OCI-LY7 (cell line): ENCODE measurements at regions not wholly inside any gene's neighbourhood (a gene's known extent, or its start where the extent isn't known, plus 50 kb on each side); places are given as distances from the start of the nearest gene placed in this dataset.

Source experiments
- BruUV-seq: library from RNA; stranded (reverse); fragments of 400-500 nt; replicated peaks from 2 replicates; lab custom pipeline; 2021; lab: Mats Ljungman, UMichigan
- CTCF ChIA-PET: fragments of 300-600 bp; sonication (Branson Sonifier 250); formaldehyde crosslinking; loops from one replicate; lab custom pipeline; 2022; ENCODE audit warnings: antibody characterized with exemption; ENCODE audit not compliant: unreplicated experiment; lab: Charles Lee
- POLR2A ChIA-PET: fragments of 300-600 bp; sonication (Branson Sonifier 250); formaldehyde crosslinking; loops from one replicate; lab custom pipeline; 2022; ENCODE audit warnings: antibody characterized with exemption; lab: Charles Lee
- DNase-seq: peaks from one replicate; pipeline ENCODE4 v3.0.0-alpha.2; 2015; ENCODE audit warnings: low spot score
- H2AFZ ChIP-seq: fragments of 200-600 bp; sonication (generic), shearing (Covaris generic); 2 replicates; pipeline ENCODE4 v1.6.1; 2014; ENCODE audit warnings: mild to moderate bottlenecking, antibody characterized with exemption, low read length, moderate library complexity
- H3K27ac ChIP-seq: fragments of 200-600 bp; sonication (generic); 2 replicates; pipeline ENCODE4 v1.5.1; 2014; ENCODE audit warnings: mixed run types, low read depth, mild to moderate bottlenecking, moderate library complexity, low read length, inconsistent platforms; ENCODE audit not compliant: poor library complexity, severe bottlenecking
- H3K36me3 ChIP-seq: fragments of 200-600 bp; sonication (generic); 2 replicates; pipeline ENCODE4 v1.6.1; 2014; ENCODE audit warnings: mild to moderate bottlenecking, antibody characterized with exemption, low read length, moderate library complexity, mixed read lengths; ENCODE audit not compliant: insufficient read depth
- H3K4me1 ChIP-seq: fragments of 200-600 bp; sonication (generic); 2 replicates; pipeline ENCODE4 v1.5.1; 2014; ENCODE audit warnings: mild to moderate bottlenecking, low read length; ENCODE audit not compliant: insufficient read depth, poor library complexity, severe bottlenecking
- H3K4me2 ChIP-seq: fragments of 200-600 bp; sonication (generic); 2 replicates; pipeline ENCODE4 v1.6.1; 2014; ENCODE audit warnings: mild to moderate bottlenecking, low read length
- H3K4me3 ChIP-seq: fragments of 200-600 bp; sonication (generic); 2 replicates; pipeline ENCODE4 v1.5.1; 2014; ENCODE audit warnings: mild to moderate bottlenecking, low read depth, low read length; ENCODE audit not compliant: poor library complexity, severe bottlenecking
- H3K79me2 ChIP-seq: fragments of 200-600 bp; sonication (generic); 2 replicates; pipeline ENCODE4 v1.6.1; 2016; ENCODE audit warnings: low read depth, mild to moderate bottlenecking, low read length, moderate library complexity, mixed read lengths; ENCODE audit not compliant: insufficient read depth
- H3K9me2 ChIP-seq: fragments of 200-600 bp; sonication (generic); 2 replicates; pipeline ENCODE4 v1.6.1; 2016; ENCODE audit warnings: mild to moderate bottlenecking, low read length, mixed read lengths; ENCODE audit not compliant: insufficient read depth
- H3K9me3 ChIP-seq: fragments of 200-600 bp; sonication (generic); 2 replicates; pipeline ENCODE4 v1.6.1; 2014; ENCODE audit warnings: mild to moderate bottlenecking, mixed run types, low read length, mixed read lengths
- H4K20me1 ChIP-seq: fragments of 200-600 bp; sonication (generic); 2 replicates; pipeline ENCODE4 v1.6.1; 2014; ENCODE audit warnings: mild to moderate bottlenecking, antibody characterized with exemption, low read length, moderate library complexity, mixed read lengths; ENCODE audit not compliant: insufficient read depth
- EZH2phosphoT487 ChIP-seq: fragments of 200-600 bp; sonication (generic); IDR thresholded peaks from 2 replicates; pipeline ENCODE4 v1.6.1; 2018; ENCODE audit warnings: low read depth, borderline replicate concordance, mild to moderate bottlenecking, mixed run types, antibody characterized with exemption, low read length, moderate library complexity, mixed read lengths
- intact Hi-C: fragments of 100-400 bp; cut with micrococcal nuclease; formaldehyde crosslinking; loops from one replicate; pipeline ENCODE4 v1.10.0; 2022; ENCODE audit not compliant: unreplicated experiment
- TF ChIP-seq, protein P1 (sequence below): fragments of 200-600 bp; sonication (generic); conservative IDR thresholded peaks from 2 replicates; pipeline ENCODE4 v1.5.1; 2014; ENCODE audit warnings: mild to moderate bottlenecking, antibody characterized with exemption, low read length, moderate library complexity, mixed read lengths

DNA sequence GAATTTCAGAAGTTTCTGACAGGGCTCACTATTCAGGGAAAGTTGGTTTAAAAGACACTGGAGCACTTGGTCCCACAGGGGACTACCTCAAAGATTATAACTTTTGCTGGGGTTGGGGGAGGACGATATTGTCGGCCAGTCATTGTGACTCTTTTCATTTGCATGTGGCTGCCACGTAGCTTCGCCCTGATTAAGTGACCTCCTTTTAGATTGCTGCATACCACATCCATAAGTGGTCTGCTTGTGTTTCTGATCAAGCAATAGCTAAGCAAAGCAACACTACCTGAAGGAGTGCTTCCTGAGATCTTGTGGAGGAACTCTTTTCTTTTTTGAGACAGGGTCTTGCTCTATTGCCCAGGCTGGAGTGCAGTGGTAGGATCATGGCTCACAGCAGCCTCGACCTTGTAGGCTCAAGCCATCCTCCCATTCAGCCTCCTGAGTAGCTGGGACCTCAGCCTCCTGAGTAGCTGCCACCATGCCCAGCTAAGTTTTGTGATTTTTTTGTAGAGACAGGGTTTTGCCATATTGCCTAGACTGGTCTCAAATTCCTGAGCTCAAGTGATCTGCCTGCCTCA, 691.3 kb downstream of the EPM2A start:
- H2AFZ ChIP-seq = no peak overlapping the region
- DNase-seq = no peak
- CTCF ChIA-PET = no interaction called here

DNA sequence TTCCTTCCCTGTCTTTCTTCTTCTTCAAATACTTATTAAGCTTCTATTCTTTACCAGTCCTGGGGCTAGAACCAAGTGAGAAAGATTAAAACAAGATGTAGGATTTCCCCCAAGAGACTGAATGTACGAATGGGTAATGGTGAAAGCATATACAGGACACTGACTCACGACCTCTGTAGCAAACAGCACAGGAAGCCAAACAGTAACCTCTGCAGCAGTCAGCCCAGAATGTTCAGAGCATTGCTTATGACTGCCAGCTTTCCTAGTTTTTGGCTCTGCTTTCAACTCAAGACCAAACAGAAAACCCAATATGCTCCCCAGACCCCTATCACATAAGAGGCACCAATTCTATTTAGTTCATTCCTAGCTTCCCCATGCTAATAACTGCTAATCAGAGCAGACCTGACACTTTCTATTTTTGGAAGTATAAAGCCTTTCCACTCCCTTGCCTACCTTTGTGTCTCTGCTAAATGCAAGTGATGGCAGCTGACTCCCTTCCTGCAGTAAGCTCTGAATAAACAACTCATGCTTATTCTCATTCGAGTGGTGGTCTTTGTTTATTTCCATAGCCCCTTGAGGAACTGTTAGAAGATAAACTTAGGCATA, 690.6 kb downstream of the EPM2A start:
- Histone ChIP-seq H3K4me2 (no peak overlapping the region), H3K9me2 (no peaks in the 10 kb centered on the region), H3K27ac (no peak overlapping the region), H2AFZ (no peak overlapping the region), H3K79me2 (no peaks in the 10 kb centered on the region), H3K9me3 (no peaks in the 10 kb centered on the region), H3K36me3 (no peaks in the 10 kb centered on the region), H3K4me3 (no peak overlapping the region), H3K4me1 (no peaks in the 10 kb centered on the region), H4K20me1 (no peaks in the 10 kb centered on the region)
- no TSS peak for BruUV-seq
- ChIA-PET CTCF (no interaction called here), POLR2A (interaction anchor here (0.6 kb wide), 1 partner anchor 263 kb away, joined by 3 read pairs; no protein-coding TSS in a partner anchor)
- intact Hi-C loops = no loop called here
- no peak for TF ChIP-seq EZH2phosphoT487
- TF ChIP-seq, protein P1, sequence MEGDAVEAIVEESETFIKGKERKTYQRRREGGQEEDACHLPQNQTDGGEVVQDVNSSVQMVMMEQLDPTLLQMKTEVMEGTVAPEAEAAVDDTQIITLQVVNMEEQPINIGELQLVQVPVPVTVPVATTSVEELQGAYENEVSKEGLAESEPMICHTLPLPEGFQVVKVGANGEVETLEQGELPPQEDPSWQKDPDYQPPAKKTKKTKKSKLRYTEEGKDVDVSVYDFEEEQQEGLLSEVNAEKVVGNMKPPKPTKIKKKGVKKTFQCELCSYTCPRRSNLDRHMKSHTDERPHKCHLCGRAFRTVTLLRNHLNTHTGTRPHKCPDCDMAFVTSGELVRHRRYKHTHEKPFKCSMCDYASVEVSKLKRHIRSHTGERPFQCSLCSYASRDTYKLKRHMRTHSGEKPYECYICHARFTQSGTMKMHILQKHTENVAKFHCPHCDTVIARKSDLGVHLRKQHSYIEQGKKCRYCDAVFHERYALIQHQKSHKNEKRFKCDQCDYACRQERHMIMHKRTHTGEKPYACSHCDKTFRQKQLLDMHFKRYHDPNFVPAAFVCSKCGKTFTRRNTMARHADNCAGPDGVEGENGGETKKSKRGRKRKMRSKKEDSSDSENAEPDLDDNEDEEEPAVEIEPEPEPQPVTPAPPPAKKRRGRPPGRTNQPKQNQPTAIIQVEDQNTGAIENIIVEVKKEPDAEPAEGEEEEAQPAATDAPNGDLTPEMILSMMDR = no peak
- no peak for DNase-seq

More for the DNA sequence above, 691.3 kb downstream of the EPM2A start:
- H3K9me3 ChIP-seq = no peaks in the 10 kb centered on the region
- no peaks in the 10 kb centered on the region for H4K20me1 ChIP-seq
- no peaks in the 10 kb centered on the region for H3K79me2 ChIP-seq
- H3K9me2 ChIP-seq = no peaks in the 10 kb centered on the region
- no peak overlapping the region for H3K27ac ChIP-seq
- BruUV-seq = no TSS peak
- intact Hi-C loops = no loop called here
- TF ChIP-seq, protein P1 = no peak
- no peak for TF ChIP-seq EZH2phosphoT487
- H3K4me2 ChIP-seq = no peak overlapping the region
- POLR2A ChIA-PET = interaction anchor here (0.6 kb wide), 1 partner anchor 262 kb away, joined by 3 read pairs; no protein-coding TSS in a partner anchor
- no peak overlapping the region for H3K4me3 ChIP-seq
- no peaks in the 10 kb centered on the region for H3K36me3 ChIP-seq
- no peaks in the 10 kb centered on the region for H3K4me1 ChIP-seq

DNA sequence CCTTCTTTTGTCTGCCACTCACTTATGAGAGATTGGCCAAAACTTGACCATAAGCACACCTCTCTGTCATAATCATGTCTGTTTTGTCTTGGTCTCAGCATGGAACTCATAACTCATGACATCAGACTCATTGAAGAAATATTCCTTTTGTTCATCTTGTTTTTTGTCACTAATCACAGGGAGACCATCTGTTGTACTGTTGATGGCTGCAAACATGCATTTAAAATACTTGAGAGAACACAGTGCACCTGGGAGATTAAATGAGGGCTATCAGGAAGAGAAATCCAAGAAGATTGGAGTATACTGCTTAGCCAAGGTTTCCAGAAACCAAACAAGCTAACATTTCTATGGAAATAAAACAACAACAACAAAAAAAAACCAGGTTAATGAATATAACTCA, 689.7 kb downstream of the EPM2A start:
- Histone ChIP-seq H3K36me3 (no peaks in the 10 kb centered on the region), H3K4me3 (no peak overlapping the region), H3K9me2 (no peaks in the 10 kb centered on the region), H2AFZ (no peak overlapping the region), H3K27ac (no peak overlapping the region), H4K20me1 (no peaks in the 10 kb centered on the region), H3K9me3 (no peaks in the 10 kb centered on the region), H3K4me1 (no peaks in the 10 kb centered on the region), H3K79me2 (no peaks in the 10 kb centered on the region), H3K4me2 (no peak overlapping the region)
- no peak for DNase-seq
- TF ChIP-seq EZH2phosphoT487 = no peak
- TF ChIP-seq, protein P1 = no peak
- no TSS peak for BruUV-seq
- POLR2A ChIA-PET = no interaction called here
- intact Hi-C loops = no loop called here
- CTCF ChIA-PET = no interaction called here
